ENCODE measurements at regions not wholly inside any gene's neighbourhood (a gene's known extent, or its start where the extent isn't known, plus 50 kb on each side); places are given as distances from the start of the nearest gene placed in this dataset.
"Not testable (repeated sequence)": the region's sequence is repeated elsewhere in the genome, so short reads cannot be mapped to it uniquely, and the experiment has no call there.

GRCh38 chr6:33895296-33895695, 91.5 kb upstream of the MLN start:
- Histone ChIP-seq H3K9me3 (ENCODE audit: control insufficient read depth in 2 of 2, low read length in 2 of 2) (no peaks in the 10 kb centered on the region), H3K4me1 (ENCODE audit: control insufficient read depth, insufficient read depth, low read length) (peaks cover 33% of the 10 kb centered on the region), H3K9ac (ENCODE audit: low read length in 2 of 2) (no peak overlapping the region), H3K27ac (ENCODE audit: low read length) (no peak overlapping the region), H3K36me3 (ENCODE audit: control insufficient read depth in 2 of 2, insufficient read depth in 2 of 2, low read length in 2 of 2) (no peaks in the 10 kb centered on the region), H3K4me3 (ENCODE audit: low read length in 2 of 2) (no peak overlapping the region), H3K27me3 (ENCODE audit: control insufficient read depth in 1 of 2, insufficient read depth in 2 of 2, low read length in 2 of 2) (peaks cover 0 to 2% of the 10 kb centered on the region in 2 donors)

- Histone ChIP-seq H3K9me3 (ENCODE audit: control insufficient read depth in 2 of 2, low read length in 2 of 2) (no peaks in the 10 kb centered on the region), H3K36me3 (ENCODE audit: control insufficient read depth in 2 of 2, insufficient read depth in 2 of 2, low read length in 2 of 2) (no peaks in the 10 kb centered on the region)
Measured at GRCh38 chr6:33894438-33894837, 90.6 kb upstream of the MLN start.

DNA sequence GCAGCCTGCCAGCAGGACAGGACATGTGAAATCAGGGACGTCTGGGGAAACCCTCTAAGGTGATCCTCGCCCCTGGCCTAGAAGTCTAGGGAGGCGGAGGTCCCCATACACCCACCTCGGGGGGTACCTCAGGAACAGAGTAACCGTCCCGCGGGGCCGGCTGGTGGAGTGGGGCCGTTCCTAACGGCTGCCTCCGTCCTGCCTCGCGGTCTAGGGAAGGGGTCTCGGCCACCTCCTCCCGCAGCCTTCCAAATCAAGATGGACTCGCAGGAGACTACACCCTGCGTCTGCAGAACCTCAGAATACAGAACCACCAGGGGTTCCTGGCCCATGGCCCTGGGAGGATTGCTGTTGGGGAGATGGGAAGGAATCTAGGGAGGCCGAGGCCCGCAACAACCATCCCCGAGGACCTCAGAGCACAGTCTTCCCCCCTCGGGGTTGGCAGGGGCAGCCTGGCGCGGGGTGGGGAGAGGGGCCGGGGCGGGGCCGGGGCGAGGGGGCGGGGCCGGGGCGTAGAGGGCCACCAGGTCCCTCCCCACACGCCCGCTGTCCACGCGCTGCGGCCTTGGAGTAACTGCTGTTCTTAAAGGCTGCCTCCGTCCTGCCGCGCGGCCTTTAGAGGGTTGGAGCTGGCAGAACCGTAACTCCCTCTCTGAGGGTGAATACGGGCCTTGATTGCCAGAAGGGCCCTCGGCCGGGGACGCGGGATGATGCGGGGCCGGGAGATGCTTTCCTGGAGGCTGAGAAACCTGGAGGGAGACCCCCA, 89.0 kb upstream of the MLN start:
- Histone ChIP-seq H3K9me3 (ENCODE audit: control insufficient read depth in 2 of 2, low read length in 2 of 2) (no peaks in the 10 kb centered on the region), H3K9ac (ENCODE audit: low read length in 2 of 2) (no peak overlapping the region), H3K4me1 (ENCODE audit: control insufficient read depth, insufficient read depth, low read length) (peaks cover 33% of the 10 kb centered on the region), H3K27me3 (ENCODE audit: control insufficient read depth in 1 of 2, insufficient read depth in 2 of 2, low read length in 2 of 2) (no peaks in the 10 kb centered on the region), H3K4me3 (ENCODE audit: low read length in 2 of 2) (no peak overlapping the region), H3K27ac (ENCODE audit: low read length) (no peak overlapping the region), H3K36me3 (ENCODE audit: control insufficient read depth in 2 of 2, insufficient read depth in 2 of 2, low read length in 2 of 2) (no peaks in the 10 kb centered on the region)

More at GRCh38 chr6:33894438-33894837, 90.6 kb upstream of the MLN start:
- H3K9ac ChIP-seq (ENCODE audit: low read length in 2 of 2) = no peak overlapping the region
- no peak overlapping the region for H3K27ac ChIP-seq (ENCODE audit: low read length)
- peaks cover 0 to 2% of the 10 kb centered on the region in 2 donors for H3K27me3 ChIP-seq (ENCODE audit: control insufficient read depth in 1 of 2, insufficient read depth in 2 of 2, low read length in 2 of 2)
- peaks cover 33% of the 10 kb centered on the region for H3K4me1 ChIP-seq (ENCODE audit: control insufficient read depth, insufficient read depth, low read length)
- H3K4me3 ChIP-seq (ENCODE audit: low read length in 2 of 2) = no peak overlapping the region

- Histone ChIP-seq H3K27ac (ENCODE audit: low read length) (no peak overlapping the region), H3K27me3 (ENCODE audit: control insufficient read depth in 1 of 2, insufficient read depth in 2 of 2, low read length in 2 of 2) (no peaks in the 10 kb centered on the region), H3K4me1 (ENCODE audit: control insufficient read depth, insufficient read depth, low read length) (peaks cover 18% of the 10 kb centered on the region), H3K36me3 (ENCODE audit: control insufficient read depth in 2 of 2, insufficient read depth in 2 of 2, low read length in 2 of 2) (no peaks in the 10 kb centered on the region), H3K9ac (ENCODE audit: low read length in 2 of 2) (no peak overlapping the region), H3K9me3 (ENCODE audit: control insufficient read depth in 2 of 2, low read length in 2 of 2) (no peaks in the 10 kb centered on the region), H3K4me3 (ENCODE audit: low read length in 2 of 2) (no peak overlapping the region)
Measured at GRCh38 chr6:33888664-33889200, 84.9 kb upstream of the MLN start.

DNA sequence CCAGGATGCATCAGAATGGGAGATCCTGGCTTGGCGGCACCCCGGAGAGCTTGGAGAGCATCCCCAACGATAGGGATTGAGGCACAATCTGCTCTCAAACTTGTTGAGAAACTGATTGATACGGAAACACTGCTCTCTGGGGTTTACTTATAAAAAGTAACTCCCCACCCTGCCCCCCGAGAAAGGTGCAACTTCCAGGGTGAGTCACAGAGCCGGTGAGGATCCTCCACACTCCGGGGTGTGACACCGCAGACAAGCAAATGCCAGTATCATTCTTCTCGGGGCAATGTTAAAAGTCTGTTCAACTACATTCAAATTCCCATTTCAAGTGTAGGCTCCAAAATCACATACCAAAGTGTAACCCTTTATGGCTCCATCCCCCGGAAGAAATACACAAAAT, 84.4 kb upstream of the MLN start:
- H3K27me3 ChIP-seq (ENCODE audit: control insufficient read depth in 1 of 2, insufficient read depth in 2 of 2, low read length in 2 of 2) = no peaks in the 10 kb centered on the region
- H3K4me1 ChIP-seq (ENCODE audit: control insufficient read depth, insufficient read depth, low read length) = peaks cover 18% of the 10 kb centered on the region
- no peak overlapping the region for H3K27ac ChIP-seq (ENCODE audit: low read length)
- H3K9me3 ChIP-seq (ENCODE audit: control insufficient read depth in 2 of 2, low read length in 2 of 2) = no peaks in the 10 kb centered on the region
- H3K4me3 ChIP-seq (ENCODE audit: low read length in 2 of 2) = no peak overlapping the region
- H3K9ac ChIP-seq (ENCODE audit: low read length in 2 of 2) = no peak overlapping the region
- no peaks in the 10 kb centered on the region for H3K36me3 ChIP-seq (ENCODE audit: control insufficient read depth in 2 of 2, insufficient read depth in 2 of 2, low read length in 2 of 2)

DNA sequence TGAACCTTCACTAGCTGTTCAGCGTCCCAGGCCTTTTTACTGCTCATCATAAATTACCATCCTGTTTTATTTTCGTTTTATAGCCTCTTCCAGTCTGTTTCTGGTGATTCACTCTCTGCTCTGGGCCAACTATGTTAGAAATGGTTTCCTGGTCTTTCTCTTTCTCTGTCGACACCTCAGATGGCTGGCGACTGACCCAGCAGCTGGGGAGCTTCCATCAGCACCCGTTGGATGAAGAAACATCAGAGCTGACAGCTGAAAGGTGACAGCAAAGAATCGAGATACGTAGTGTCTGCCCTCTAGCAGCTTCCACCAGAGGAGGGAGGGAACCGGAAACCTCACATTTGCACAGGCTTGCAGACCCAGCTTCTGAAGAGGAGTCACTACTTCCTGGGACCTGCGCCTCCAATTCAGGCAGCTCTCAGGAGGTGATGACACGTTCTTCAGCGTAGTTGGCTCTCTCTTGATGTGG, 82.9 kb upstream of the MLN start:
- Histone ChIP-seq H3K27me3 (ENCODE audit: control insufficient read depth in 1 of 2, insufficient read depth in 2 of 2, low read length in 2 of 2) (no peaks in the 10 kb centered on the region), H3K27ac (ENCODE audit: low read length) (no peak overlapping the region), H3K9ac (ENCODE audit: low read length in 2 of 2) (no peak overlapping the region), H3K36me3 (ENCODE audit: control insufficient read depth in 2 of 2, insufficient read depth in 2 of 2, low read length in 2 of 2) (no peaks in the 10 kb centered on the region), H3K9me3 (ENCODE audit: control insufficient read depth in 2 of 2, low read length in 2 of 2) (no peaks in the 10 kb centered on the region), H3K4me3 (ENCODE audit: low read length in 2 of 2) (peak overlapping the region in 1 of 2 donors; percentile 47), H3K4me1 (ENCODE audit: control insufficient read depth, insufficient read depth, low read length) (peaks cover 25% of the 10 kb centered on the region)

DNA sequence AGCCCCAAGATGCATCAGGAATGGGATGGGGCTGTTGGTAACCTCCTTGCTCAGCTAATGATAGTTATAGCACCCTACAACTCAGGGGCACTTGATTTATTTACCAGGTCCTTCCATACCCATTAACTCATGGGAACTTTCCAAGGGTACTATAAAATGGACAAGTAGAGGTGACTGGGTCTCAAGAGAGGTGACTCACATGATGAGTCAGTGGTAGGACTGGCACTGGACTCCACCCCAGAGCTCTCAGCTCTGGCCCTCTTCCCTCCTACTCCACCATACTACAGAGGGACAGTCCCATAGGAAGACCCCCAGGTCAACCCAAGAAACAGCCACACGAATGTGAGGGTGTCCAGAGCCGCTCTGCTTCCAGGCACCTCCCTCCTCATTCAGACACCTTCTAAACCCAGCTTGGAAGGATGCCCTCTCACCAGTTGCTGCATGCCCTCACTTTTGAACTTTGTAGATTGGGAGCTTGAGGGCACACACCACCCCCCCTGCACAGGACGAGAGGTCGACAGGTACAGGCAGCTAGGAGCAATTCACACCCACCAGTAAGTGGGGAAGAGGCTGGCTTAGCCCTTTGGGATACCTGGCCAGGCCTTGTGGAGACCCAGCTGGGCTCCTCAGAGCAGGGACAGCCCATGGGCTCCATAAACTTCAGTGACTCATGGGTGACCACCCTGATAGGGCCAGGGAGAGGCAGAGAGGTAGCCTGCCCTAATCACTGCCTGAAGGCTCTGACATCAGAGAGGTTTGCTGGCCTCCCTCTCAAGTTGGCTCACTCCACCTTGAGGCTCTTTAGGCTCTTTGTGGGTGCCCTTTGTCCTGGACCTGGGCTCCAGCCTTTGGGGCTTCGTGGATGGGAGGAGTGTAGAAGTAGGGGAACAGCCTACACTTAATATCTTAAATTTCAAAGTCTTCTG, 81.6 kb upstream of the MLN start:
- H3K9ac ChIP-seq (ENCODE audit: low read length in 2 of 2) = no peak overlapping the region
- peaks cover 25% of the 10 kb centered on the region for H3K4me1 ChIP-seq (ENCODE audit: control insufficient read depth, insufficient read depth, low read length)
- H3K27ac ChIP-seq (ENCODE audit: low read length) = peak overlapping the region; percentile 31
- no peak overlapping the region for H3K4me3 ChIP-seq (ENCODE audit: low read length in 2 of 2)
- no peaks in the 10 kb centered on the region for H3K36me3 ChIP-seq (ENCODE audit: control insufficient read depth in 2 of 2, insufficient read depth in 2 of 2, low read length in 2 of 2)
- H3K27me3 ChIP-seq (ENCODE audit: control insufficient read depth in 1 of 2, insufficient read depth in 2 of 2, low read length in 2 of 2) = no peaks in the 10 kb centered on the region
- H3K9me3 ChIP-seq (ENCODE audit: control insufficient read depth in 2 of 2, low read length in 2 of 2) = no peaks in the 10 kb centered on the region

DNA sequence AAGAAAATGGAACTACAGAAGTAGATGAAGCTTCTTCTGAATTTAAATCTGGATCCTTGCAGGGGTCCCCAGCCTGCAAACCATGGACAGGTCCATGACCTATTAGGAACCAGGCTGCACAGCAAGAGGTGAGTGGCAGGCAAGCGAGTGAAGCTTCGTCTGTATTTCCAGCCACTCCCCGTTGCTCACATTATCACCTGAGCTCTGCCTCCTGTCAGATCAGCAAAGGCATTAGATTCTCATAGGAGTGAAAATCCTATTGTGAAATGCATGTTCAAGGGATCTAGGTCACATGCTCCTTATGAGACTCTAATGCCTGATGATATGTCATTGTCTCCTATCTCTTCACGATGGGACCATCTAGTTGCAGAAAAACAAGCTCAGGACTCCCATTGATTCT, 79.8 kb upstream of the MLN start:
- H3K9ac ChIP-seq (ENCODE audit: low read length in 2 of 2); H3K9me3 ChIP-seq (ENCODE audit: control insufficient read depth in 2 of 2, low read length in 2 of 2); H3K4me3 ChIP-seq (ENCODE audit: low read length in 2 of 2); H3K27me3 ChIP-seq (ENCODE audit: control insufficient read depth in 1 of 2, insufficient read depth in 2 of 2, low read length in 2 of 2); H3K27ac ChIP-seq (ENCODE audit: low read length); H3K36me3 ChIP-seq (ENCODE audit: control insufficient read depth in 2 of 2, insufficient read depth in 2 of 2, low read length in 2 of 2): not testable (repeated sequence)
- H3K4me1 ChIP-seq (ENCODE audit: control insufficient read depth, insufficient read depth, low read length) = peaks cover 25% of the 10 kb centered on the region

GRCh38 chr6:33882154-33882553, 78.4 kb upstream of the MLN start:
- H3K9ac ChIP-seq (ENCODE audit: low read length in 2 of 2) = no peak overlapping the region
- peaks cover 25% of the 10 kb centered on the region for H3K4me1 ChIP-seq (ENCODE audit: control insufficient read depth, insufficient read depth, low read length)
- no peaks in the 10 kb centered on the region for H3K36me3 ChIP-seq (ENCODE audit: control insufficient read depth in 2 of 2, insufficient read depth in 2 of 2, low read length in 2 of 2)
- no peak overlapping the region for H3K27ac ChIP-seq (ENCODE audit: low read length)
- peak overlapping the region in 1 of 2 donors; percentile 35 for H3K4me3 ChIP-seq (ENCODE audit: low read length in 2 of 2)
- no peaks in the 10 kb centered on the region for H3K9me3 ChIP-seq (ENCODE audit: control insufficient read depth in 2 of 2, low read length in 2 of 2)
- no peaks in the 10 kb centered on the region for H3K27me3 ChIP-seq (ENCODE audit: control insufficient read depth in 1 of 2, insufficient read depth in 2 of 2, low read length in 2 of 2)

GRCh38 chr6:33880766-33881165, 77.0 kb upstream of the MLN start:
- Histone ChIP-seq H3K4me3 (ENCODE audit: low read length in 2 of 2) (no peak overlapping the region), H3K36me3 (ENCODE audit: control insufficient read depth in 2 of 2, insufficient read depth in 2 of 2, low read length in 2 of 2) (no peaks in the 10 kb centered on the region), H3K27ac (ENCODE audit: low read length) (no peak overlapping the region), H3K9ac (ENCODE audit: low read length in 2 of 2) (no peak overlapping the region), H3K4me1 (ENCODE audit: control insufficient read depth, insufficient read depth, low read length) (peaks cover 18% of the 10 kb centered on the region), H3K9me3 (ENCODE audit: control insufficient read depth in 2 of 2, low read length in 2 of 2) (no peaks in the 10 kb centered on the region), H3K27me3 (ENCODE audit: control insufficient read depth in 1 of 2, insufficient read depth in 2 of 2, low read length in 2 of 2) (no peaks in the 10 kb centered on the region)

Measured in stomach smooth muscle (tissue), 2 donors.